Cardiac muscle cell (in vitro differentiated cells and primary cell): ENCODE measurements at regions not wholly inside any gene's neighbourhood (a gene's known extent, or its start where the extent isn't known, plus 50 kb on each side); places are given as distances from the start of the nearest gene placed in this dataset.

ENCODE experiments used
- DNase-seq, 2 donors: peaks; one replicate each; pipeline versions ENCODE4 v3.0.0 to v3.0.0-alpha.2; 2010 to 2017; ENCODE audit warnings: low read depth in 1 of 2, low spot score in 1 of 2
- H3K27ac ChIP-seq: fragments of 200-600 bp; sonication (generic); 2 replicates; pipeline ENCODE4 v1.5.1; 2016
- H3K27me3 ChIP-seq: fragments of 200-600 bp; sonication (generic); 2 replicates; pipeline ENCODE4 v1.6.0; 2016; ENCODE audit warnings: control low read depth
- H3K36me3 ChIP-seq: fragments of 200-600 bp; sonication (generic); 2 replicates; pipeline ENCODE4 v1.5.1; 2016; ENCODE audit warnings: control low read depth
- H3K4me1 ChIP-seq: fragments of 200-600 bp; sonication (generic); 2 replicates; pipeline ENCODE4 v1.8.1; 2017; ENCODE audit warnings: low read depth, mild to moderate bottlenecking, mixed run types
- H3K4me3 ChIP-seq: fragments of 200-600 bp; sonication (generic); 2 replicates; pipeline ENCODE4 v1.5.1; 2016; ENCODE audit warnings: mild to moderate bottlenecking
- H3K9me3 ChIP-seq: fragments of 200-600 bp; sonication (generic); 2 replicates; pipeline ENCODE4 v1.5.1; 2017; ENCODE audit warnings: low read depth, mild to moderate bottlenecking, control low read depth
- TF ChIP-seq, protein P1 (sequence below): IDR thresholded peaks from 2 replicates; pipeline ENCODE4 v1.5.1; 2012; ENCODE audit warnings: low read depth, mild to moderate bottlenecking, low read length

DNA sequence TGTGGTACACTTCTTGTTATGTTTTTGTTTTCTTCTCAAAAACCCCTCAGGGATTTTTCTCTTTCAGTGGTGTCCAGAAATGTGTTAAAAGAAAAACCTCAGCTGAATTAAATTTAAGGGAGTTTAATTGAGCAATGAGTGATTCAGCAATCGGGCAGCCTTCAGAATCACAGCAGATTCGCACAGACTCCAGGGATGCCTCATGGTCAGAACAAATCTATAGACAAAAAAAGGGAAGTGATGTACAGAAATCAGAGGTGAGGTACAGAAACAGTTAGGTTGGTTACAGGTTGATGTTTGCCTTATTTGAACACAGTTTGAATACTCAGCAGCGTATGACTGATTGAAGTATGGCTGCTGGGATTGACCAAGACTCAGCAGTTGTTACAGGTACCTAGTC lies 86.2 kb downstream of the TLR5 start:
- Histone ChIP-seq H3K27me3 (no peaks in the 10 kb centered on the region), H3K36me3 (no peaks in the 10 kb centered on the region), H3K4me1 (no peaks in the 10 kb centered on the region), H3K4me3 (no peak overlapping the region), H3K27ac (no peak overlapping the region), H3K9me3 (no peaks in the 10 kb centered on the region)
- TF ChIP-seq, protein P1, sequence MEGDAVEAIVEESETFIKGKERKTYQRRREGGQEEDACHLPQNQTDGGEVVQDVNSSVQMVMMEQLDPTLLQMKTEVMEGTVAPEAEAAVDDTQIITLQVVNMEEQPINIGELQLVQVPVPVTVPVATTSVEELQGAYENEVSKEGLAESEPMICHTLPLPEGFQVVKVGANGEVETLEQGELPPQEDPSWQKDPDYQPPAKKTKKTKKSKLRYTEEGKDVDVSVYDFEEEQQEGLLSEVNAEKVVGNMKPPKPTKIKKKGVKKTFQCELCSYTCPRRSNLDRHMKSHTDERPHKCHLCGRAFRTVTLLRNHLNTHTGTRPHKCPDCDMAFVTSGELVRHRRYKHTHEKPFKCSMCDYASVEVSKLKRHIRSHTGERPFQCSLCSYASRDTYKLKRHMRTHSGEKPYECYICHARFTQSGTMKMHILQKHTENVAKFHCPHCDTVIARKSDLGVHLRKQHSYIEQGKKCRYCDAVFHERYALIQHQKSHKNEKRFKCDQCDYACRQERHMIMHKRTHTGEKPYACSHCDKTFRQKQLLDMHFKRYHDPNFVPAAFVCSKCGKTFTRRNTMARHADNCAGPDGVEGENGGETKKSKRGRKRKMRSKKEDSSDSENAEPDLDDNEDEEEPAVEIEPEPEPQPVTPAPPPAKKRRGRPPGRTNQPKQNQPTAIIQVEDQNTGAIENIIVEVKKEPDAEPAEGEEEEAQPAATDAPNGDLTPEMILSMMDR, result no peak
- no peak for DNase-seq

DNA sequence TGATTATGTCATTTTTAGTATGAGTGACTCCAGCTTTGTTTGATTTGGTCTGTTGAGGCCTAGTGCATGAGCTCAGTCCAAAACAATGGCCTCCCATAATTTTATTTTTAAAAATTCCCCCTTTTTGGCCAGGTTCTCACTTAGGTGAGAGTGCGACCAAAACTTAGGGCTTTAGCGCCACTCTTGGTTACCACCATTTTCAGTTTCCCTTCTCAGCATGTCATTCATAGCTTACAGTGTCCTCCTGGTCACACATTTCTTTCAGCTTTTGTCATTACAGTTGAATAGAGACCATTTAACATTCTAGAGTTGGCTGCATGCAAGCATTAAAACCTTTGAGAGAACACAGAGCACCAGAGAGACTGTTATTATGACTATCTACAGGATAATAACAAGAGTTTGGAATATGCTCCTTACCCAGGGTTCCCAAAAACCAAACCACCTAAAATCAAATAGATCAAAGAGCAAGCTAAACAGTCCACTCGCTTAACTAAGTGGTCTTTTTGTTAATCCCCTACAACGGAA lies 85.4 kb downstream of the TLR5 start:
- Histone ChIP-seq H3K27ac (no peak overlapping the region), H3K4me1 (no peaks in the 10 kb centered on the region), H3K9me3 (no peaks in the 10 kb centered on the region), H3K4me3 (no peak overlapping the region), H3K27me3 (no peaks in the 10 kb centered on the region), H3K36me3 (no peaks in the 10 kb centered on the region)
- TF ChIP-seq, protein P1, result no peak
- DNase-seq, result no peak
